ENCODE measurements at regions not wholly inside any gene's neighbourhood (a gene's known extent, or its start where the extent isn't known, plus 50 kb on each side); places are given as distances from the start of the nearest gene placed in this dataset.
A peak's percentile ranks its signal among the peaks of the same experiment; 100 is the strongest.

GRCh38 chr18:60667016-60667415 lies 294.4 kb upstream of the MC4R start:
- DNase-seq: no peak

GRCh38 chr18:60668583-60668982 lies 296.0 kb upstream of the MC4R start:
- DNase-seq: peak in 1 of 2 experiments; percentile 41

GRCh38 chr18:60669938-60670337 lies 297.4 kb upstream of the MC4R start:
- DNase-seq: no peak

GRCh38 chr18:60671021-60671420 lies 298.4 kb upstream of the MC4R start:
- DNase-seq: no peak

- DNase-seq: no peak
Observed at GRCh38 chr18:60675126-60675525, 302.6 kb upstream of the MC4R start.

- DNase-seq: peak in 1 of 2 experiments; percentile 60
Observed at GRCh38 chr18:60675801-60676200, 303.2 kb upstream of the MC4R start.

- DNase-seq: no peak
Observed at GRCh38 chr18:60676815-60677214, 304.2 kb upstream of the MC4R start.

- DNase-seq: peak; percentile 24 to 63
Observed at GRCh38 chr18:60684843-60685513, 312.4 kb upstream of the MC4R start.

GRCh38 chr18:60686142-60686541 lies 313.6 kb upstream of the MC4R start:
- DNase-seq: no peak

- DNase-seq: no peak
Observed at GRCh38 chr18:60691061-60691460, 318.5 kb upstream of the MC4R start.

GRCh38 chr18:60693426-60693825 lies 320.9 kb upstream of the MC4R start:
- DNase-seq: no peak

GRCh38 chr18:60698901-60699300 lies 326.3 kb upstream of the MC4R start:
- DNase-seq: peak; percentile 68 to 90

- no peak for DNase-seq
Observed at GRCh38 chr18:60722742-60723141, 350.2 kb upstream of the MC4R start.

GRCh38 chr18:60732143-60732542 lies 359.6 kb upstream of the MC4R start:
- no peak for DNase-seq

- no peak for DNase-seq
Observed at GRCh38 chr18:60739212-60739611, 366.6 kb upstream of the MC4R start.

- no peak for DNase-seq
Observed at GRCh38 chr18:60740313-60740712, 367.7 kb upstream of the MC4R start.

GRCh38 chr18:60746491-60746890 lies 373.9 kb upstream of the MC4R start:
- DNase-seq: no peak

GRCh38 chr18:60746919-60747318 lies 374.3 kb upstream of the MC4R start:
- no peak for DNase-seq

- DNase-seq: no peak
Observed at GRCh38 chr18:60753753-60754152, 381.2 kb upstream of the MC4R start.

GRCh38 chr18:60754413-60755009 lies 381.9 kb upstream of the MC4R start:
- DNase-seq: no peak

GRCh38 chr18:60755134-60755533 lies 382.6 kb upstream of the MC4R start:
- peak; percentile 5 to 19 for DNase-seq

GRCh38 chr18:60775978-60776377 lies 403.4 kb upstream of the MC4R start:
- no peak for DNase-seq

GRCh38 chr18:60784161-60784560 lies 411.6 kb upstream of the MC4R start:
- no peak for DNase-seq

GRCh38 chr18:60794802-60795201 lies 422.2 kb upstream of the MC4R start:
- no peak for DNase-seq

GRCh38 chr18:60804415-60804814 lies 431.8 kb upstream of the MC4R start:
- no peak for DNase-seq
